SK-N-SH (cell line): ENCODE measurements at regions not wholly inside any gene's neighbourhood (a gene's known extent, or its start where the extent isn't known, plus 50 kb on each side); places are given as distances from the start of the nearest gene placed in this dataset.

ENCODE experiments used
- CTCF ChIA-PET: fragments of 300-600, 350-600 bp; formaldehyde crosslinking; extraction: SDS; loops from one replicate; lab custom pipeline; 2021; lab: Yijun Ruan, JAX
- POLR2A ChIA-PET: fragments of 350-600 bp; sonication (Branson Sonifier 250); formaldehyde crosslinking; extraction: SDS; loops from one replicate; lab custom pipeline; 2020; ENCODE audit warnings: antibody characterized with exemption, inconsistent platforms; lab: Yijun Ruan, JAX
- DNase-seq: peaks from one replicate; pipeline ENCODE4 v3.0.0; 2012
- H2AFZ ChIP-seq: fragments of 200-600 bp; sonication (generic); 2 replicates; pipeline ENCODE4 v1.8.1; 2016; ENCODE audit warnings: antibody characterized with exemption, mild to moderate bottlenecking, low read depth
- H3F3A ChIP-seq: fragments of 200-600 bp; sonication (generic); replicated peaks from 2 replicates; pipeline ENCODE3; 2016; ENCODE audit warnings: antibody characterized with exemption, mild to moderate bottlenecking; ENCODE audit not compliant: insufficient read depth
- H3K27ac ChIP-seq, 2 experiments: fragments of 200-500 bp in 1 of 2; fragments of 200-600 bp in 1 of 2; sonication (Bioruptor generic) in 1 of 2; sonication (generic), shearing (Covaris generic) in 1 of 2; 2 replicates each; pipeline versions ENCODE4 v1.5.1 to v1.6.1; 2014 to 2016; ENCODE audit warnings: low read depth in 2 of 2, inconsistent platforms in 1 of 2, low read length in 1 of 2, mild to moderate bottlenecking in 1 of 2, mixed read lengths in 1 of 2
- H3K27me3 ChIP-seq: fragments of 200-600 bp; sonication (generic), shearing (Covaris generic); 2 replicates; pipeline ENCODE4 v1.6.1; 2016; ENCODE audit warnings: mixed run types; ENCODE audit not compliant: insufficient read depth
- H3K36me3 ChIP-seq, 2 experiments: fragments of 200-500 bp in 1 of 2; fragments of 200-600 bp in 1 of 2; sonication (Bioruptor generic) in 1 of 2; sonication (generic) in 1 of 2; replicated peaks in 1 of 2; 2 replicates each; pipeline versions ENCODE3 to v1.5.1; 2014 to 2016; ENCODE audit warnings: low read length in 1 of 2, mild to moderate bottlenecking in 1 of 2; ENCODE audit not compliant: insufficient read depth in 2 of 2, control insufficient read depth in 1 of 2
- H3K4me1 ChIP-seq, 2 experiments: fragments of 200-500 bp in 1 of 2; fragments of 200-600 bp in 1 of 2; sonication (Bioruptor generic) in 1 of 2; sonication (generic), shearing (Covaris generic) in 1 of 2; 2 replicates each; pipeline versions ENCODE4 v1.5.1 to v1.6.1; 2014 to 2016; ENCODE audit warnings: low read depth in 1 of 2, low read length in 1 of 2, mixed run types in 1 of 2; ENCODE audit not compliant: insufficient read depth in 2 of 2, control insufficient read depth in 1 of 2
- H3K4me2 ChIP-seq: fragments of 200-600 bp; sonication (generic), shearing (Covaris generic); 2 replicates; pipeline ENCODE4 v1.6.1; 2017; ENCODE audit warnings: mixed run types
- H3K4me3 ChIP-seq, 2 experiments: fragments of 200-500 bp in 1 of 2; fragments of 200-600 bp in 1 of 2; sonication (Bioruptor generic) in 1 of 2; sonication (generic), shearing (Covaris generic) in 1 of 2; 2 replicates each; pipeline versions ENCODE4 v1.5.1 to v1.8.1; 2014 to 2016; ENCODE audit warnings: low read depth in 2 of 2, inconsistent platforms in 1 of 2, low read length in 1 of 2, mild to moderate bottlenecking in 1 of 2, mixed read lengths in 1 of 2, moderate library complexity in 1 of 2
- H3K79me2 ChIP-seq: fragments of 200-600 bp; sonication (generic); 2 replicates; pipeline ENCODE4 v1.8.1; 2017; ENCODE audit warnings: mild to moderate bottlenecking; ENCODE audit not compliant: insufficient read depth
- H3K9ac ChIP-seq: fragments of 200-600 bp; sonication (generic); 2 replicates; pipeline ENCODE4 v1.6.1; 2017; ENCODE audit warnings: mixed run types
- H3K9me2 ChIP-seq: fragments of 200-600 bp; sonication (generic); 2 replicates; pipeline ENCODE4 v1.6.1; 2017; ENCODE audit warnings: mixed run types
- H3K9me3 ChIP-seq: fragments of 200-600 bp; sonication (generic); 2 replicates; pipeline ENCODE4 v1.6.1; 2017; ENCODE audit warnings: mixed run types, mild to moderate bottlenecking, moderate library complexity
- H4K20me1 ChIP-seq: fragments of 200-600 bp; sonication (generic); 2 replicates; pipeline ENCODE4 v1.6.1; 2017; ENCODE audit warnings: mild to moderate bottlenecking, mixed run types; ENCODE audit not compliant: insufficient read depth
- EZH2phosphoT487 ChIP-seq: fragments of 200-600 bp; sonication (generic); IDR thresholded peaks from 2 replicates; pipeline ENCODE4 v1.6.1; 2017; ENCODE audit warnings: low read depth, mixed run types, mild to moderate bottlenecking, antibody characterized with exemption, moderate library complexity, borderline replicate concordance
- FOXJ3 ChIP-seq: sonication (generic); formaldehyde crosslinking; IDR thresholded peaks from 2 replicates; pipeline ENCODE4 v1.5.1; 2020; ENCODE audit warnings: mild to moderate bottlenecking, missing genetic modification reagents
- JUND ChIP-seq: IDR thresholded peaks from 2 replicates; pipeline ENCODE4 v1.4.0; 2012
- MAX ChIP-seq: IDR thresholded peaks from 2 replicates; pipeline ENCODE4 v1.4.0; 2012; ENCODE audit warnings: low read depth
- MXI1 ChIP-seq: IDR thresholded peaks from 2 replicates; pipeline ENCODE4 v1.6.1; 2012; ENCODE audit warnings: mild to moderate bottlenecking, low read depth, low read length, improper control_type of control experiment
- RCOR1 ChIP-seq: fragments of 150-350 bp; IDR thresholded peaks from 2 replicates; pipeline ENCODE4 v1.6.1; 2017; ENCODE audit warnings: antibody characterized with exemption, low read length
- RXRA ChIP-seq: IDR thresholded peaks from 2 replicates; pipeline ENCODE4 v1.4.0; 2012; ENCODE audit warnings: low read depth, mild to moderate bottlenecking, borderline replicate concordance
- SIN3A ChIP-seq: IDR thresholded peaks from 2 replicates; pipeline ENCODE4 v1.6.1; 2012; ENCODE audit warnings: low read depth, mild to moderate bottlenecking, low read length, moderate library complexity, borderline replicate concordance
- TEAD4 ChIP-seq: IDR thresholded peaks from 2 replicates; pipeline ENCODE4 v1.4.0; 2012; ENCODE audit warnings: mild to moderate bottlenecking, borderline replicate concordance; ENCODE audit not compliant: insufficient read depth
- YY1 ChIP-seq: IDR thresholded peaks from 2 replicates; pipeline ENCODE4 v1.4.0; 2012; ENCODE audit warnings: low read depth, mild to moderate bottlenecking
- WGBS: methylation state at CpG from one replicate; pipeline ENCODE4 v1.1.6; 2017; ENCODE audit warnings: low lambda C conversion rate; 5-methylcytosine and 5-hydroxymethylcytosine counted together
- TF ChIP-seq, protein P1 (sequence below): fragments of 200-600 bp; sonication (generic); IDR thresholded peaks from 2 replicates; pipeline ENCODE4 v1.6.1; 2017; ENCODE audit warnings: antibody characterized with exemption, mild to moderate bottlenecking, moderate library complexity

DNA sequence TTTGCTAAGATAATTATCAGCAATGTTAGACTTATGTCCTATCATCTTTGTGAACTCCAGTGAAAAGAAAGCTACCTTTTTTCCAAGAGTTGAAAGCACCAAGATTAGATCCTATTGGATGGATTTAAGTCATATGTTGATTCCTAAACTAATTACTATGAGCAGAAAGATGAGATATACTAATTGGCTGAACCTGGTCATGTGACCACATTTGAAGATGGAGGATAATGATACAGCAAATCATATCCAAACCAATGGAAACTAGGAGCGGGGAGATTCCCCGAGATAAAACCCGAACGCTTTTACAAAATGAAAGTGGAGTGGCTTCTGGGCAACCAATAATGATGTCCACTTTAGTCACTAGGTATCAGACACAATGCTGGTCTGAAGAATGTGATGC, 1060.2 kb upstream of the EEF2KMT start:
- no peaks in the 10 kb centered on the region for H3K27me3 ChIP-seq
- no peak for TF ChIP-seq YY1
- no peak for TF ChIP-seq MXI1
- TF ChIP-seq EZH2phosphoT487, result no peak
- no peak for TF ChIP-seq TEAD4
- TF ChIP-seq JUND, result no peak
- no peak for TF ChIP-seq FOXJ3 (CRISPR knock-in tag)
- TF ChIP-seq SIN3A, result no peak
- TF ChIP-seq RXRA, result no peak
- no peak overlapping the region for H3K9ac ChIP-seq
- no peak overlapping the region for H3K27ac ChIP-seq
- ChIA-PET CTCF (interaction anchor here (1.9 kb wide), 1 partner anchor 26 kb away, joined by 5 read pairs; no protein-coding TSS in a partner anchor), POLR2A (no interaction called here)
- H3K36me3 ChIP-seq, result no peaks in the 10 kb centered on the region
- no peaks in the 10 kb centered on the region for H3K79me2 ChIP-seq
- 42% methylated on average over 4 of the region's 4 CpGs for WGBS
- H3K4me1 ChIP-seq, result no peaks in the 10 kb centered on the region; a peak in 2 of 4 replicates
- no peaks in the 10 kb centered on the region for H3K9me3 ChIP-seq
- no peaks in the 10 kb centered on the region for H3F3A ChIP-seq
- no peak overlapping the region for H3K4me2 ChIP-seq
- H2AFZ ChIP-seq, result no peak overlapping the region
- H3K4me3 ChIP-seq, result no peak overlapping the region
- DNase-seq, result no peak
- H4K20me1 ChIP-seq, result no peaks in the 10 kb centered on the region
- H3K9me2 ChIP-seq, result no peaks in the 10 kb centered on the region

- no peaks in the 10 kb centered on the region for H4K20me1 ChIP-seq
- no peaks in the 10 kb centered on the region for H3K79me2 ChIP-seq
- no peak overlapping the region for H3K9ac ChIP-seq
- H3K27ac ChIP-seq, result no peak overlapping the region
- H3K4me2 ChIP-seq, result no peak overlapping the region
- no peak for DNase-seq
- H3K36me3 ChIP-seq, result no peaks in the 10 kb centered on the region
- H3K27me3 ChIP-seq, result no peaks in the 10 kb centered on the region
- no peak overlapping the region for H2AFZ ChIP-seq
- H3K9me3 ChIP-seq, result no peaks in the 10 kb centered on the region
- no peak for TF ChIP-seq JUND
- TF ChIP-seq RCOR1, result no peak
- TF ChIP-seq, protein P1, sequence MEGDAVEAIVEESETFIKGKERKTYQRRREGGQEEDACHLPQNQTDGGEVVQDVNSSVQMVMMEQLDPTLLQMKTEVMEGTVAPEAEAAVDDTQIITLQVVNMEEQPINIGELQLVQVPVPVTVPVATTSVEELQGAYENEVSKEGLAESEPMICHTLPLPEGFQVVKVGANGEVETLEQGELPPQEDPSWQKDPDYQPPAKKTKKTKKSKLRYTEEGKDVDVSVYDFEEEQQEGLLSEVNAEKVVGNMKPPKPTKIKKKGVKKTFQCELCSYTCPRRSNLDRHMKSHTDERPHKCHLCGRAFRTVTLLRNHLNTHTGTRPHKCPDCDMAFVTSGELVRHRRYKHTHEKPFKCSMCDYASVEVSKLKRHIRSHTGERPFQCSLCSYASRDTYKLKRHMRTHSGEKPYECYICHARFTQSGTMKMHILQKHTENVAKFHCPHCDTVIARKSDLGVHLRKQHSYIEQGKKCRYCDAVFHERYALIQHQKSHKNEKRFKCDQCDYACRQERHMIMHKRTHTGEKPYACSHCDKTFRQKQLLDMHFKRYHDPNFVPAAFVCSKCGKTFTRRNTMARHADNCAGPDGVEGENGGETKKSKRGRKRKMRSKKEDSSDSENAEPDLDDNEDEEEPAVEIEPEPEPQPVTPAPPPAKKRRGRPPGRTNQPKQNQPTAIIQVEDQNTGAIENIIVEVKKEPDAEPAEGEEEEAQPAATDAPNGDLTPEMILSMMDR, result no peak
- no peak for TF ChIP-seq MAX
- TF ChIP-seq, all 33 proteins: peak for 0
- H3F3A ChIP-seq, result no peaks in the 10 kb centered on the region
- ChIA-PET CTCF (no interaction called here), POLR2A (no interaction called here)
- no peaks in the 10 kb centered on the region for H3K9me2 ChIP-seq
- WGBS, result 40% methylated on average over 9 of the region's 9 CpGs
- H3K4me3 ChIP-seq, result no peak overlapping the region
- H3K4me1 ChIP-seq, result no peaks in the 10 kb centered on the region; a peak in 2 of 4 replicates
Measured at GRCh38 chr16:6155271-6155670, 1057.7 kb upstream of the EEF2KMT start.
